T-helper 1 cell treated with Interleukin-12 subunit alpha and Interleukin-12 subunit beta and Interleukin-4 antibody, amounts not matched to agents 30 ng/mL and 1 ng/mL, for 36 hours (primary cell): ENCODE measurements at regions not wholly inside any gene's neighbourhood (a gene's known extent, or its start where the extent isn't known, plus 50 kb on each side); places are given as distances from the start of the nearest gene placed in this dataset.
"Not testable (repeated sequence)": the region's sequence is repeated elsewhere in the genome, so short reads cannot be mapped to it uniquely, and the experiment has no call there.

ENCODE experiments used
- intact Hi-C: fragments of 100-400 bp; cut with micrococcal nuclease; formaldehyde crosslinking; loops from one replicate; pipeline ENCODE4 v1.15.1; 2024

GRCh38 chr6:145119081-145119480 is 616.2 kb downstream of the EPM2A start:
- intact Hi-C loops, result no loop called here

GRCh38 chr6:145132709-145133108 is 602.6 kb downstream of the EPM2A start:
- intact Hi-C loops, result no loop called here

- intact Hi-C loops, result no loop called here
These were observed 599.6 kb downstream of the EPM2A start for GRCh38 chr6:145135702-145136101.

GRCh38 chr6:145137425-145137824 is 597.9 kb downstream of the EPM2A start:
- intact Hi-C loops, result no loop called here

- intact Hi-C loops, result no loop called here
These were observed 596.7 kb downstream of the EPM2A start for GRCh38 chr6:145138469-145139139.

GRCh38 chr6:145139140-145139850 is 596.0 kb downstream of the EPM2A start:
- intact Hi-C loops, result no loop called here

- intact Hi-C loops, result no loop called here
These were observed 595.4 kb downstream of the EPM2A start for GRCh38 chr6:145139895-145140294.

GRCh38 chr6:145141572-145141971 is 593.7 kb downstream of the EPM2A start:
- intact Hi-C loops, result no loop called here

GRCh38 chr6:145142958-145143357 is 592.4 kb downstream of the EPM2A start:
- intact Hi-C loops, result no loop called here

- intact Hi-C loops, result no loop called here
These were observed 591.9 kb downstream of the EPM2A start for GRCh38 chr6:145143379-145143778.

- intact Hi-C loops, result no loop called here
These were observed 587.8 kb downstream of the EPM2A start for GRCh38 chr6:145147559-145147958.

GRCh38 chr6:145147981-145148749 is 587.2 kb downstream of the EPM2A start:
- intact Hi-C loops, result no loop called here

- intact Hi-C loops, result no loop called here
These were observed 586.5 kb downstream of the EPM2A start for GRCh38 chr6:145148776-145149175.

GRCh38 chr6:145151624-145152023 is 583.7 kb downstream of the EPM2A start:
- intact Hi-C loops, result no loop called here

- intact Hi-C loops, result no loop called here
These were observed 581.8 kb downstream of the EPM2A start for GRCh38 chr6:145153495-145153894.

GRCh38 chr6:145155411-145155810 is 579.9 kb downstream of the EPM2A start:
- intact Hi-C loops, result no loop called here

- intact Hi-C loops, result no loop called here
These were observed 579.2 kb downstream of the EPM2A start for GRCh38 chr6:145155873-145156782.

- intact Hi-C loops, result not testable (repeated sequence)
These were observed 576.7 kb downstream of the EPM2A start for GRCh38 chr6:145158636-145159035.

- intact Hi-C loops, result no loop called here
These were observed 575.4 kb downstream of the EPM2A start for GRCh38 chr6:145159921-145160320.

GRCh38 chr6:145161501-145161900 is 573.8 kb downstream of the EPM2A start:
- intact Hi-C loops, result no loop called here

GRCh38 chr6:145169726-145170224 is 565.5 kb downstream of the EPM2A start:
- intact Hi-C loops, result no loop called here
